GM20000 (cell line): ENCODE measurements at regions not wholly inside any gene's neighbourhood (a gene's known extent, or its start where the extent isn't known, plus 50 kb on each side); places are given as distances from the start of the nearest gene placed in this dataset.

Source experiments
- DNase-seq: peaks from one replicate; pipeline ENCODE4 v3.0.0; 2012; ENCODE audit warnings: low spot score
- CTCF ChIP-seq: IDR thresholded peaks from 2 replicates; pipeline ENCODE4 v1.5.1; 2012; ENCODE audit warnings: mild to moderate bottlenecking, control low read depth; ENCODE audit errors: extremely low read depth, missing control alignments

GRCh38 chr10:90461437-90462155 is 396.2 kb downstream of the HTR7 start:
- DNase-seq = no peak
- no peak for TF ChIP-seq CTCF

- TF ChIP-seq CTCF = no peak
- no peak for DNase-seq
These were observed 394.9 kb downstream of the HTR7 start for GRCh38 chr10:90462749-90463470.

GRCh38 chr10:90464329-90464728 is 393.5 kb downstream of the HTR7 start:
- no peak for TF ChIP-seq CTCF

GRCh38 chr10:90470966-90471365 is 386.9 kb downstream of the HTR7 start:
- TF ChIP-seq CTCF = no peak
- DNase-seq = no peak

More at GRCh38 chr10:90464329-90464728, 393.5 kb downstream of the HTR7 start:
- DNase-seq = no peak

- no peak for DNase-seq
These were observed 377.4 kb downstream of the HTR7 start for GRCh38 chr10:90480466-90480865.

GRCh38 chr10:90481326-90481923 is 376.4 kb downstream of the HTR7 start:
- DNase-seq = no peak
- TF ChIP-seq CTCF = no peak

More at GRCh38 chr10:90480466-90480865, 377.4 kb downstream of the HTR7 start:
- no peak for TF ChIP-seq CTCF

- TF ChIP-seq CTCF = no peak
- DNase-seq = no peak
These were observed 373.3 kb downstream of the HTR7 start for GRCh38 chr10:90484518-90484917.
